Ovary (tissue), 7 donors: ENCODE measurements at regions not wholly inside any gene's neighbourhood (a gene's known extent, or its start where the extent isn't known, plus 50 kb on each side); places are given as distances from the start of the nearest gene placed in this dataset.

Experiments used
- DNase-seq, 5 donors: peaks; one replicate each; pipeline ENCODE4 v3.0.0-alpha.2; 2019 to 2020
- H3K27ac ChIP-seq, 2 donors: fragments of 200-600 bp; one replicate each; pipeline versions ENCODE4 v1.5.1 to v1.8.0; 2019 to 2022
- H3K27me3 ChIP-seq: fragments of 200-600 bp; one replicate; pipeline ENCODE4 v1.8.0; 2022
- H3K36me3 ChIP-seq: fragments of 200-600 bp; sonication (generic); one replicate; pipeline ENCODE4 v1.5.1; 2019
- H3K4me1 ChIP-seq: one replicate; pipeline ENCODE4 v1.8.1; 2013; ENCODE audit warnings: mild to moderate bottlenecking, moderate library complexity; ENCODE audit not compliant: insufficient read depth
- H3K4me3 ChIP-seq: fragments of 200-600 bp; sonication (generic); one replicate; pipeline ENCODE4 v1.5.1; 2017
- H3K9me3 ChIP-seq, 2 donors: fragments of 200-600 bp in 1 of 2; sonication (generic) in 1 of 2; one replicate each; pipeline versions ENCODE4 v1.5.1 to v1.8.1; 2013 to 2019; ENCODE audit warnings: mild to moderate bottlenecking in 1 of 2, moderate library complexity in 1 of 2
- CTCF ChIP-seq, 3 donors: fragments of 450-650 bp in 2 of 3; fragments of 200-600 bp in 1 of 3; IDR thresholded peaks; one replicate each; pipeline versions ENCODE4 v1.5.1 to v1.8.0; 2016 to 2022; ENCODE audit warnings: antibody characterized with exemption in 3 of 3, mild to moderate bottlenecking in 1 of 3
- EP300 ChIP-seq: sonication (generic); formaldehyde crosslinking; IDR thresholded peaks from one replicate; pipeline ENCODE4 v1.6.1; 2017; ENCODE audit warnings: antibody characterized with exemption
- POLR2A ChIP-seq: fragments of 450-650 bp; IDR thresholded peaks from one replicate; pipeline ENCODE4 v1.6.1; 2017; ENCODE audit warnings: antibody characterized with exemption, mild to moderate bottlenecking, moderate library complexity
- WGBS, 3 donors: extraction: QIAGEN DNeasy Blood & Tissue Kit in 1 of 3; methylation state at CpG; one replicate each; pipeline versions ENCODE4 v1.1.5 to v1.1.7; 2013 to 2017; 5-methylcytosine and 5-hydroxymethylcytosine counted together
- intact Hi-C, 4 donors: fragments of 100-400 bp; cut with DNase I; formaldehyde crosslinking; loops; one replicate each; pipeline versions ENCODE4 v1.11.0 to v1.15.1; 2022 to 2023
- donor health status: DM: no; HTN: no; CAD: no; lungs with moderate emphysema.
- donor health status: DM: no; HTN: no; CAD: no.
- donor health status: Bipolar disorder and iron deficiency.
- donor health status: DM: no; HTN: no; CAD: no.
- donor health status: DM: yes; HTN: yes; CAD: no.

GRCh38 chr3:115494826-115495225 lies 128.5 kb upstream of the GAP43 start:
- Histone ChIP-seq H3K9me3 (no peaks in the 10 kb centered on the region), H3K36me3 (no peaks in the 10 kb centered on the region), H3K4me3 (no peak overlapping the region), H3K27ac (no peak overlapping the region), H3K27me3 (no peaks in the 10 kb centered on the region), H3K4me1 (no peaks in the 10 kb centered on the region)
- DNase-seq = no peak
- 79 to 82% (median 81%) methylated on average over 2 of the region's 2 CpGs for WGBS, 3 donors
- TF ChIP-seq EP300 (no peak), CTCF (IDR thresholded peaks at IDR 0.05) (no peak), POLR2A (no peak)
- intact Hi-C loops = no loop called here

GRCh38 chr3:115498421-115498820 lies 124.9 kb upstream of the GAP43 start:
- 26 to 40% (median 28%) methylated on average over 1 of the region's 1 CpG for WGBS, 3 donors
- no peak overlapping the region for H3K4me3 ChIP-seq
- intact Hi-C loops = no loop called here
- H3K27ac ChIP-seq = no peak overlapping the region
- no peaks in the 10 kb centered on the region for H3K36me3 ChIP-seq
- no peak for DNase-seq
- no peaks in the 10 kb centered on the region for H3K4me1 ChIP-seq
- H3K9me3 ChIP-seq = no peaks in the 10 kb centered on the region
- TF ChIP-seq POLR2A (no peak), CTCF (IDR thresholded peaks at IDR 0.05) (no peak), EP300 (no peak)
- no peaks in the 10 kb centered on the region for H3K27me3 ChIP-seq

GRCh38 chr3:115498898-115499297 lies 124.4 kb upstream of the GAP43 start:
- Histone ChIP-seq H3K36me3 (no peaks in the 10 kb centered on the region), H3K27me3 (no peaks in the 10 kb centered on the region), H3K9me3 (no peaks in the 10 kb centered on the region), H3K4me3 (no peak overlapping the region), H3K4me1 (no peaks in the 10 kb centered on the region), H3K27ac (no peak overlapping the region)
- intact Hi-C loops = no loop called here
- TF ChIP-seq CTCF (IDR thresholded peaks at IDR 0.05) = no peak
- no peak for TF ChIP-seq POLR2A
- TF ChIP-seq EP300 = no peak
- DNase-seq = no peak
- 16 to 41% (median 20%) methylated on average over 1 of the region's 1 CpG for WGBS, 3 donors

- Histone ChIP-seq H3K4me3 (no peak overlapping the region), H3K27ac (no peak overlapping the region), H3K36me3 (no peaks in the 10 kb centered on the region), H3K4me1 (no peaks in the 10 kb centered on the region), H3K27me3 (no peaks in the 10 kb centered on the region), H3K9me3 (no peaks in the 10 kb centered on the region)
- WGBS, 3 donors = 95 to 98% (median 98%) methylated on average over 3 of the region's 3 CpGs
- TF ChIP-seq POLR2A = no peak
- no peak for TF ChIP-seq CTCF (IDR thresholded peaks at IDR 0.05)
- no peak for TF ChIP-seq EP300
- intact Hi-C loops = no loop called here
- DNase-seq = no peak
Observed at GRCh38 chr3:115499666-115500065, 123.6 kb upstream of the GAP43 start.

GRCh38 chr3:115500795-115501194 lies 122.5 kb upstream of the GAP43 start:
- no peak for TF ChIP-seq EP300
- no peak for TF ChIP-seq CTCF (IDR thresholded peaks at IDR 0.05)
- TF ChIP-seq POLR2A = no peak
- H3K36me3 ChIP-seq = no peaks in the 10 kb centered on the region
- intact Hi-C loops = no loop called here

More at GRCh38 chr3:115500795-115501194, 122.5 kb upstream of the GAP43 start:
- no peak overlapping the region for H3K4me3 ChIP-seq
- WGBS, 3 donors = 40 to 66% (median 60%) methylated on average over 2 of the region's 2 CpGs
- H3K9me3 ChIP-seq = no peaks in the 10 kb centered on the region
- H3K27me3 ChIP-seq = no peaks in the 10 kb centered on the region
- H3K4me1 ChIP-seq = no peaks in the 10 kb centered on the region
- no peak overlapping the region for H3K27ac ChIP-seq
- DNase-seq = no peak
